Motor neuron (in vitro differentiated cells): ENCODE measurements at regions not wholly inside any gene's neighbourhood (a gene's known extent, or its start where the extent isn't known, plus 50 kb on each side); places are given as distances from the start of the nearest gene placed in this dataset.
"Not testable (repeated sequence)": the region's sequence is repeated elsewhere in the genome, so short reads cannot be mapped to it uniquely, and the experiment has no call there.

Experiments
- ATAC-seq, 8 experiments: fragments of 200-7000 bp; cut with Tn5 transposase; replicated peaks in 6 of 8; 2 replicates each; pipeline ENCODE4 v1.8.0; 2021; ENCODE audit warnings: mild to moderate bottlenecking in 8 of 8, moderate library complexity in 8 of 8
- H3K27ac ChIP-seq, 2 donors: fragments of 250-450 bp; sonication (Bioruptor Pico); 2 replicates each; pipeline ENCODE4 v1.9.0; 2021; ENCODE audit warnings: antibody characterized with exemption in 2 of 2, mild to moderate bottlenecking in 2 of 2, moderate library complexity in 1 of 2
- H3K4me1 ChIP-seq, 2 donors: fragments of 250-450 bp; sonication (Bioruptor Pico); replicated peaks in 1 of 2; 2 replicates each; pipeline ENCODE4 v1.6.1; 2021; ENCODE audit warnings: antibody characterized with exemption in 2 of 2, mild to moderate bottlenecking in 2 of 2, moderate library complexity in 1 of 2
- H3K4me3 ChIP-seq, 5 donors: fragments of 250-450 bp; sonication (Bioruptor Pico); 2 replicates each; pipeline ENCODE4 v1.9.0; 2021; ENCODE audit warnings: antibody characterized with exemption in 5 of 5, mild to moderate bottlenecking in 5 of 5, moderate library complexity in 4 of 5
- WGBS, 10 experiments: fragments of 450-650 bp; shearing (Covaris generic); methylation state at CpG; one replicate each; pipeline ENCODE4 v1.0.0; 2022; 5-methylcytosine and 5-hydroxymethylcytosine counted together
- in situ Hi-C, 9 experiments: fragments of 400-800 bp; cut with MboI; loops; one replicate each; pipeline ENCODE4 v1.15.0; 2021; ENCODE audit warnings: low sequenced_read_pairs in 9 of 9, low pct_unique_long_range_greater_than_20kb in 2 of 9; ENCODE audit not compliant: unreplicated experiment in 9 of 9

DNA sequence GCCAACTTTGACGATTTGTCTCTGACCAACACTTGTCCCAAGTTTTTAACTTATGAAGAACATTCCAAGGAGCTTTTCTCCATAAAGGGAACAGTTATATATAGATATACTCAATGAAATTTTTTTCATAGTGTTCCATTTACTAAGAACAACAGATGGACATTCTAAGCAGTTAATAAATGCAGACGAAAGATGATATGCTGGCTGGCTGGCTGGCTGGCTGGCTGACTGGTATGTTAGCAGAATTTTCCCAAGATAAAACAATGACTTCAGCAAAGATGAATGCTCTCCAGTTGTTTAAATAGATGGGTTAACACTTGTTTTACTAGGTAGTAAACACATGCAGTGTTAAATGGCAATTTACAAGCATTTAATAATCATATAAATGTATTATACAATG is 62.2 kb downstream of the SPANXN3 start:
- ATAC-seq: no peak
- in situ Hi-C loops: no loop called here

DNA sequence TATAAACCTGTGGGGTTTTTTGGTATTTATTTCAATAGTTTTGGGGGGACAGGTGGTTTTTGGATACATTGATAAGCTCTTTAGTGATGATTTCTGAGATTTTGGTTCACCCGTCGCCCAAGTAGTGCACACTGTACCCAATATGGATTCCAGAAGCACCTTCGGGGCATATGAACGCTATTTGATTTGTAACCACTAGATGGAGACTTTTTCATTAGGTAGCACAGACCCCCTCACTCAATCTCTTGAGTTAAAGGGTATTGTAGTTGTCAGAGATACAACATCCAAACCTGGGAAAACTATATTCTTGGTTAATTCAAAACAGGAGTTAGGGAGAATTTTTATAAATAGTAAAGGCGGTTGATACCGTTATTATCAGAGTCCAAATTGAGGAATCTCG is 79.8 kb downstream of the SPANXN3 start:
- ATAC-seq: no peak
- 0 to 100% (median 5%) methylated on average over 1 to 6 of the region's 7 CpGs; no CpG with 5 or more reads in 2 of the 10 experiments for WGBS, 10 experiments
- Histone ChIP-seq H3K27ac (no peak overlapping the region), H3K4me3 (no peak overlapping the region), H3K4me1 (no peaks in the 10 kb centered on the region)
- in situ Hi-C loops: no loop called here

More for the DNA sequence above, 62.2 kb downstream of the SPANXN3 start:
- Histone ChIP-seq H3K27ac (no peak overlapping the region), H3K4me3 (no peak overlapping the region), H3K4me1 (no peaks in the 10 kb centered on the region)
- 0 to 100% (median 41%) methylated on average over 1 to 2 of the region's 2 CpGs; no CpG with 5 or more reads in 7 of the 10 experiments for WGBS, 10 experiments

DNA sequence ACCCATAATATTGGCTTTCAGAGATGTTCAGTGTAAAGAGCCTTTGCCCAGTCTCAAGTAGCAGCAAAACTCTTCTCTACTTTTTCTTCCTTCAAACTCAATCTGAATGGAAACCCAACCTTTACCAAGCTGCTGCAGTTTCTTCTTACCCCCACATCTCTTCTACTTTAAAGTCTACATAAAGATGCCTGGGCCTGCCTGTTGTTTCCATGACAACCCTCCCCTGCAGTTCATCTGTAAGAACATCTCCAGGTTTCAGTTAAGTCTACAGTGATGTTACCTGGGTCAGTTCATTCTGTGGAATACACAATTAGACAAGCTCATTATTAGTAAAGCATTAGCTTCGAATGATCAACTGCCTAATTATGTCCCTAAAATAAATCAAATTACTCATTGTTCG is 81.4 kb downstream of the SPANXN3 start:
- H3K4me1 ChIP-seq: no peaks in the 10 kb centered on the region
- WGBS, 10 experiments: 59% methylated on average over 2 of the region's 2 CpGs; no CpG with 5 or more reads in 9 of the 10 experiments

GRCh38 chrX:143429811-143430210 is 87.5 kb downstream of the SPANXN3 start:
- Histone ChIP-seq H3K4me3 (no peak overlapping the region), H3K27ac (no peak overlapping the region), H3K4me1 (no peaks in the 10 kb centered on the region)
- in situ Hi-C loops: no loop called here
- 10 to 100% (median 72%) methylated on average over 1 to 4 of the region's 4 CpGs; no CpG with 5 or more reads in 4 of the 10 experiments for WGBS, 10 experiments
- ATAC-seq: no peak

More for the DNA sequence above, 81.4 kb downstream of the SPANXN3 start:
- in situ Hi-C loops: no loop called here
- no peak for ATAC-seq
- Histone ChIP-seq H3K4me3 (no peak overlapping the region), H3K27ac (no peak overlapping the region)

- no peaks in the 10 kb centered on the region for H3K4me1 ChIP-seq
- ATAC-seq: no peak
- 0 to 90% (median 24%) methylated on average over 2 to 5 of the region's 5 CpGs; no CpG with 5 or more reads in 5 of the 10 experiments for WGBS, 10 experiments
- H3K4me3 ChIP-seq: no peak overlapping the region
- no peak overlapping the region for H3K27ac ChIP-seq
- in situ Hi-C loops: no loop called here
These were observed 88.1 kb downstream of the SPANXN3 start for GRCh38 chrX:143429131-143429530.

DNA sequence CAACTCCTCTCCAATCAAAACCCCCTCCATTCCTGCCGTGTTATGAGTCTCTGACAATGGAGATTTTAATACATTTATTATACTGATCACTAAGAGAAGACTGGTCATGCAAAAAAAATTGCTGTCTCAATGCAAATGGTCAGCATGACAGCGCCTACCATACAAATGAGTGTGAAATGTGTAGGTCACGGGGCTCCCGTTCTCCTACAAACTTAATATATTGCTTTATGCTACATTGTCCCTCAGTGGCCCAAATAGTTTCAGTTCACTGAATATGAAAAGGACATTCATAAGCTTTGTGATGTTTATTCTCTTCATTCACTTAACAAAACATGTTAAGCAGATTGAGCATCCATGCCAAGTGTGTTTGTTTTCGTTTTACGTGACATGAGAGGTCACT is 116.1 kb downstream of the SPANXN3 start:
- WGBS, 10 experiments: 7 to 13% (median 12%) methylated on average over 3 to 6 of the region's 6 CpGs; no CpG with 5 or more reads in 7 of the 10 experiments
- Histone ChIP-seq H3K4me1 (no peaks in the 10 kb centered on the region), H3K27ac (no peak overlapping the region), H3K4me3 (no peak overlapping the region)
- in situ Hi-C loops: no loop called here
- peak in 3 of 8 experiments; percentile 70 to 87 (median 85) for ATAC-seq

DNA sequence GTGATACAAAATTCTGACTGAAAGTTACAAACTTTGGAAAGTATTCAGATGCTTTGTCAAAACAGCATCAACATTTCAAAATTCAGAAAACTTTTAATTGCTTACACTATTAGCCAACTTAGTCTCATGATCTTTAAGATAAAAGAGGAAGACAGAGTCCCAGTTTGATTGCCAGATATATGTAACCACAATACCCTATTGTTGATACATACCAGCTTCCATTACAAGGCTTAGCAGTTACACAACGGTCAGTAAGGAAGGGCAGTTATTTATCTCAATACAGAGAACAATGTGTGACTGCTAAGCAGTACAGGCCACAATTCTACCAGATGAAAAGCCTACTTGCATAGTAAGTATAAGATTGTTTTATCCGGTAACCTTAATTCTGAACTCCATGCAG is 138.4 kb downstream of the SPANXN3 start:
- in situ Hi-C loops: no loop called here
- ATAC-seq: no peak
- WGBS, 10 experiments: 21 to 43% methylated on average over 2 of the region's 2 CpGs; no CpG with 5 or more reads in 8 of the 10 experiments

GRCh38 chrX:143363419-143363818 is 153.9 kb downstream of the SPANXN3 start:
- 10 to 86% (median 43%) methylated on average over 1 to 2 of the region's 3 CpGs; no CpG with 5 or more reads in 5 of the 10 experiments for WGBS, 10 experiments
- H3K4me1 ChIP-seq: no peaks in the 10 kb centered on the region

More for the DNA sequence above, 138.4 kb downstream of the SPANXN3 start:
- no peak overlapping the region for H3K27ac ChIP-seq
- no peak overlapping the region for H3K4me3 ChIP-seq
- H3K4me1 ChIP-seq: no peaks in the 10 kb centered on the region

GRCh38 chrX:143340190-143340589 is 177.1 kb downstream of the SPANXN3 start:
- no peak for ATAC-seq
- H3K27ac ChIP-seq: no peak overlapping the region
- no peaks in the 10 kb centered on the region for H3K4me1 ChIP-seq
- 0 to 100% (median 90%) methylated on average over 1 of the region's 1 CpG; no CpG with 5 or more reads in 6 of the 10 experiments for WGBS, 10 experiments
- in situ Hi-C loops: no loop called here
- no peak overlapping the region for H3K4me3 ChIP-seq

More at GRCh38 chrX:143363419-143363818, 153.9 kb downstream of the SPANXN3 start:
- ATAC-seq: peak in 1 of 8 experiments; percentile 28
- Histone ChIP-seq H3K4me3 (no peak overlapping the region), H3K27ac (no peak overlapping the region)
- in situ Hi-C loops: no loop called here

GRCh38 chrX:143336261-143336660 is 181.0 kb downstream of the SPANXN3 start:
- Histone ChIP-seq H3K27ac (no peak overlapping the region), H3K4me3 (no peak overlapping the region), H3K4me1 (no peaks in the 10 kb centered on the region)
- in situ Hi-C loops: no loop called here
- no peak for ATAC-seq
- 0 to 100% (median 33%) methylated on average over 1 of the region's 1 CpG; no CpG with 5 or more reads in 7 of the 10 experiments for WGBS, 10 experiments

GRCh38 chrX:143319526-143319925 is 197.7 kb downstream of the SPANXN3 start:
- Histone ChIP-seq H3K4me3 (no peak overlapping the region), H3K4me1 (no peaks in the 10 kb centered on the region), H3K27ac (no peak overlapping the region)
- WGBS, 10 experiments: 0 to 52% (median 0%) methylated on average over 1 to 5 of the region's 6 CpGs; no CpG with 5 or more reads in 7 of the 10 experiments
- ATAC-seq: no peak
- in situ Hi-C loops: no loop called here

GRCh38 chrX:143318857-143319256 is 198.4 kb downstream of the SPANXN3 start:
- H3K4me1 ChIP-seq, H3K4me3 ChIP-seq, in situ Hi-C loops, ATAC-seq, H3K27ac ChIP-seq: not testable (repeated sequence)
- WGBS, 10 experiments: 0% methylated on average over 1 of the region's 2 CpGs; no CpG with 5 or more reads in 9 of the 10 experiments

DNA sequence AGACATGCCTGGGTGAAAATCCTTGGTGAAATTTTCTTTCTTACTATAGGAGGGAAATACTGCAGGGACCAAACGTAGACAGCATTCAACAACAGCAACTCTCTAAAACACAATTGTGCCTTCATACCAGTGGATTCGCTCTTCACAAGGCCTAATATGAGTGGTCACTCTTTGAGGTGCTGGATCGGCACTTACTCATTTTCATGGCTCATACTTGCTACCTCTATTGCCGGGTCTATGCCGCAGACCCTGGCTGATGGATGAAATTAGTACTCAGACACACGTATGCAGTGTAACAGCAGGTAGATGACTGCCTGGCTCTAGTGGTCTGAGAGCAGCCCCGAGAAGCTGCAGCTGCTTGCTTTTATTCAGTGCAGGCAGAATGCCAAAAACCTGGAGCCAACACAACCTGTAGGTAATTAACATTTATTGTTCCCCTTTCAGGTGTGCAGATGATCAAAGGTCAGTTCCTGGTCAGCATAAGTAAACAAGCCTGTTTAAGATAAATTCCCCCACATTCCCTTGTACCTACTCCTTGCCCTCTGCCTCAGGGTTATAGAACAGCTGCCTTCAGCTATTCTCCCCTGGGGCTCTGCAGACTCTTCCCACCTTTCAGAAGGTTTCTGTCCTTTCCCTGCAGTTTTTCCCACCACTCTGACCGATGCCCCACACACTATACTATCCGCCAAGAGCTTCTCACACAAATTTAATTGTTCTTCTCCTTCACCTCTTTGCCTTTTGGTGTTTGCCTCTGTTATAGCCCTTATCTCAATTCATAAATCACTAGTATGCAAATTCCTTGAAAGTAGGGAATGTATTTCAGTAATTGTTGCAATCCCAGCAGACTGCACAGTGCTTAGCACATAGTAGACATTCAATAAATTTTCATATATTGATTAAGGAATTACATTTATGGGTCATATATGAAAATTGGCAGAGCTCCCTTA is 210.0 kb downstream of the SPANXN3 start:
- H3K4me1 ChIP-seq: no peaks in the 10 kb centered on the region
- 50 to 100% (median 73%) methylated on average over 1 to 8 of the region's 9 CpGs; no CpG with 5 or more reads in 6 of the 10 experiments for WGBS, 10 experiments
- ATAC-seq: no peak
- no peak overlapping the region for H3K4me3 ChIP-seq
- H3K27ac ChIP-seq: no peak overlapping the region
- in situ Hi-C loops: no loop called here
